ENCODE measurements at regions not wholly inside any gene's neighbourhood (a gene's known extent, or its start where the extent isn't known, plus 50 kb on each side); places are given as distances from the start of the nearest gene placed in this dataset.
A peak's percentile ranks its signal among the peaks of the same experiment; 100 is the strongest.

- DNase-seq (no peak), ATAC-seq (no peak)
- H3K36me3 ChIP-seq = peaks cover 0 to 49% (median under 1%) of the 10 kb centered on the region in 9 donors
- H3K27ac ChIP-seq = peak overlapping the region; percentile 61 to 95 (median 88)
- peaks cover 0 to 2% (median 0%) of the 10 kb centered on the region in 11 donors for H3K9me3 ChIP-seq
- intact Hi-C loops (cut with DNase I) = loop anchor here in 5 of 10 donors (5.0 to 10.0 kb wide), 6 partner anchors 60 to 310 kb away; partner anchors contain the start of gene NCOR2 (in 1 of the 5)
- peaks cover 34 to 80% (median 73%) of the 10 kb centered on the region in 9 donors for H3K4me1 ChIP-seq
- H3K27me3 ChIP-seq = no peaks in the 10 kb centered on the region
- TF ChIP-seq CTCF (IDR thresholded peaks at IDR 0.05) = no peak
- 42 to 62% methylated on average over 11 of the region's 11 CpGs for WGBS, 2 donors
- peak overlapping the region in 1 of 10 donors; percentile 25 for H3K4me3 ChIP-seq
Observed at GRCh38 chr12:124454352-124454725, 113.1 kb downstream of the NCOR2 start.

GRCh38 chr12:124453419-124454351 is 113.7 kb downstream of the NCOR2 start:
- peak; percentile 76 to 88 (median 84) for ATAC-seq
- Histone ChIP-seq H3K36me3 (peaks cover 0 to 49% (median 6%) of the 10 kb centered on the region in 9 donors), H3K4me1 (peaks cover 34 to 77% (median 72%) of the 10 kb centered on the region in 9 donors), H3K9me3 (no peaks in the 10 kb centered on the region), H3K27me3 (no peaks in the 10 kb centered on the region), H3K4me3 (peak overlapping the region in 6 of 10 donors; percentile 16 to 31 (median 25)), H3K27ac (peak overlapping the region; percentile 61 to 95 (median 88))
- 19 to 20% methylated on average over 27 of the region's 27 CpGs for WGBS, 2 donors
- intact Hi-C loops (cut with DNase I) = loop anchor here in 5 of 10 donors (2.0 to 10.0 kb wide), 7 partner anchors 61 to 311 kb away; partner anchors contain the start of gene NCOR2 (in 1 of the 5)
- TF ChIP-seq CTCF (IDR thresholded peaks at IDR 0.05) = peak in 4 of 9 donors; percentile 10 to 39 (median 29)
- DNase-seq = peak; percentile 90 to 93

DNA sequence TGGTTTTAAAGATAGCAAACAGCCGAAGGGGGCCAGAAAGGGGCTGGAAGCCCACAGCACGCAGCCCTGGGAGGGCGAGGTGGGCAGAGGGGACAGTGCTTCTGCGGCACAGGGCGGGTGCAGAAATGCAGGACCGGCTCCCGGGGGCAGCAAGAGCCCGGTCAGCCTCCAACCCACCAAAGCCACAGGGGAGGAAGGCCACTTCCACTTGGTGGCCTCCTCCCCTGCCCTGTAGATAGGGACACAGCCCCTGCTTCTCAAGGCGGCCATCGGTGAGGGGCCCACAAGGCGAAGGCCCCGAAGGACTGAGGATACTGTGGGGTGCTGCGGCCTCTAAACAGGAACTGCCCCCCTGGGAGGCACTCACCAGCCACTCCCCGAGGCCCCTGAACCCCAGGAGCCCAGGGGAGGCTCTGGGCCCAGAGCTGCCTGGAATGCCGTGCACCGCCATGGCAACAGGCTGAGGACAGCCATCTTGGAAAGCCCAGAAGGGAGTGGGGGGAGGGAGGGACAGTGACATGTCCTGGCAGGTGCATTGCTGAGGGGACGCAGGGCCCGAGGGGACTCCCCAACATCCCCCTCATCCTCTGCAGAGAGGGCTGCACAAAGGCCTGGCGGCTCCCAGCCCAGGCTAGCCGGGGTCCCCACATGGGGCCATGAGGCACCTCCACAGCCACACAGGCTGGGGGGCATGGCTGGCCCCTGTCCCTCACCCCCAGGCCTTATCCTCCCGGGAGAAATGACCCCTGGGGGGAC is 114.7 kb downstream of the NCOR2 start:
- no peak for TF ChIP-seq CTCF (IDR thresholded peaks at IDR 0.05)
- H3K4me3 ChIP-seq = peak overlapping the region in 4 of 10 donors; percentile 16 to 26 (median 25)
- H3K27me3 ChIP-seq = no peaks in the 10 kb centered on the region
- peak overlapping the region; percentile 42 to 95 (median 88) for H3K27ac ChIP-seq
- intact Hi-C loops (cut with DNase I) = loop anchor here in 5 of 10 donors (2.0 to 10.0 kb wide), 7 partner anchors 60 to 312 kb away; partner anchors contain the start of gene NCOR2 (in 1 of the 5)
- peaks cover 0 to 53% (median 8%) of the 10 kb centered on the region in 9 donors for H3K36me3 ChIP-seq
- H3K4me1 ChIP-seq = peaks cover 28 to 68% (median 62%) of the 10 kb centered on the region in 9 donors
- DNase-seq (no peak), ATAC-seq (peak in 2 of 8 donors; percentile 1 to 7)
- 81 to 82% methylated on average over 21 of the region's 21 CpGs for WGBS, 2 donors
- H3K9me3 ChIP-seq = no peaks in the 10 kb centered on the region

All from heart right ventricle (tissue), 16 donors.